Liver (tissue), 3 donors: ENCODE measurements at regions not wholly inside any gene's neighbourhood (a gene's known extent, or its start where the extent isn't known, plus 50 kb on each side); places are given as distances from the start of the nearest gene placed in this dataset.

Source experiments
- FOXA1 ChIP-seq: IDR thresholded peaks from 2 replicates; pipeline ENCODE4 v1.6.1; 2016; ENCODE audit warnings: antibody characterized with exemption
- GABPA ChIP-seq, 2 donors: IDR thresholded peaks in 1 of 2; conservative IDR thresholded peaks in 1 of 2; 2 replicates each; pipeline ENCODE4 v1.6.1; 2016; ENCODE audit warnings: antibody characterized with exemption in 2 of 2, mild to moderate bottlenecking in 1 of 2, moderate library complexity in 1 of 2
- JUND ChIP-seq, 2 donors: IDR thresholded peaks; 2 replicates each; pipeline ENCODE4 v1.6.1; 2016; ENCODE audit warnings: antibody characterized with exemption in 2 of 2
- MAX ChIP-seq: IDR thresholded peaks from 2 replicates; pipeline ENCODE4 v1.6.1; 2016; ENCODE audit warnings: antibody characterized with exemption
- RAD21 ChIP-seq, 2 donors: IDR thresholded peaks; 2 replicates each; pipeline ENCODE4 v1.6.1; 2016; ENCODE audit warnings: antibody characterized with exemption in 2 of 2, mild to moderate bottlenecking in 2 of 2
- RXRA ChIP-seq, 2 donors: IDR thresholded peaks; 2 replicates each; pipeline ENCODE4 v1.6.1; 2017 to 2018; ENCODE audit warnings: antibody characterized with exemption in 2 of 2, mild to moderate bottlenecking in 1 of 2
- YY1 ChIP-seq: IDR thresholded peaks from 2 replicates; pipeline ENCODE4 v1.6.1; 2016; ENCODE audit warnings: antibody characterized with exemption, mild to moderate bottlenecking
- TF ChIP-seq, protein P1 (sequence below): IDR thresholded peaks from 2 replicates; pipeline ENCODE4 v1.6.1; 2016; ENCODE audit warnings: antibody characterized with exemption, mild to moderate bottlenecking
- TF ChIP-seq, protein P2 (sequence below): fragments of 150-350 bp; IDR thresholded peaks from 2 replicates; pipeline ENCODE4 v1.5.1; 2017; ENCODE audit warnings: improper control_type of control experiment, low read depth, low read length; ENCODE audit not compliant: missing input control
- donor health status: healthy.
- donor health status: healthy.

DNA sequence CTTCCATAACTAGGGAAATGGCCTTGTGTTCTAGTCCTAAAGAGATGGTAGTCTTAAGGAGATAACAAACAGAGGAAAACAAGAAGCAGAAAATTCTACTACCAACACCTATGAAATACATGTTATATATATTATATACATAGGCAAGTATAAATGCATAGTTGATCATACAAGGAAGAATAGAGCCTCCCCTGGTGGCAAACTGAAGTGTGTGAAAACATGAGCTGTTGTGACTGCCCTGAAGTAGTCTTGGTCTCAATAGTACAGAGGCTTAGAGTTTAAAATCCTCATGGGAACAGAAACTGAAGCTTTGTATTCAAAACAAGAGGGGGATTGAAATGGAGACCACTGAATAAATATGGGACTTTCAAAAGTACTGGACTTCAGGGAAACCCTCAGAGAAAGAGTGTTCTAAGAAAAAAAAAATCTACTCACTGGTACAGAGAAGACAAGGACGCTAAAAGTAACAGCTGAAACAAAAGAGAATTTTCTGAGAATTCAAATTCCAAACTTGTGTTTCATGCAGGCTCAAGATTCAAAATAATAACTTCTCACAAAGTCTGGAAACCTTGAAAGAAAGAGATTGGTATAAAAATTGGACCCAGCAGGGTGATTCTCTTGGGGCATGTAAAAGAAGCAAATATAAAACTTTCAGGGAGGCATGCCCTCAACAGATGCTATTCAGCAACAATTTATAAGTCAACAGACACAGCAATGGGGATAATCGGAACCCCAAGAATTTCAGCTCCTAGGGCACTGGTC is 59.7 kb upstream of the SAMD3 start:
- TF ChIP-seq, protein P1, sequence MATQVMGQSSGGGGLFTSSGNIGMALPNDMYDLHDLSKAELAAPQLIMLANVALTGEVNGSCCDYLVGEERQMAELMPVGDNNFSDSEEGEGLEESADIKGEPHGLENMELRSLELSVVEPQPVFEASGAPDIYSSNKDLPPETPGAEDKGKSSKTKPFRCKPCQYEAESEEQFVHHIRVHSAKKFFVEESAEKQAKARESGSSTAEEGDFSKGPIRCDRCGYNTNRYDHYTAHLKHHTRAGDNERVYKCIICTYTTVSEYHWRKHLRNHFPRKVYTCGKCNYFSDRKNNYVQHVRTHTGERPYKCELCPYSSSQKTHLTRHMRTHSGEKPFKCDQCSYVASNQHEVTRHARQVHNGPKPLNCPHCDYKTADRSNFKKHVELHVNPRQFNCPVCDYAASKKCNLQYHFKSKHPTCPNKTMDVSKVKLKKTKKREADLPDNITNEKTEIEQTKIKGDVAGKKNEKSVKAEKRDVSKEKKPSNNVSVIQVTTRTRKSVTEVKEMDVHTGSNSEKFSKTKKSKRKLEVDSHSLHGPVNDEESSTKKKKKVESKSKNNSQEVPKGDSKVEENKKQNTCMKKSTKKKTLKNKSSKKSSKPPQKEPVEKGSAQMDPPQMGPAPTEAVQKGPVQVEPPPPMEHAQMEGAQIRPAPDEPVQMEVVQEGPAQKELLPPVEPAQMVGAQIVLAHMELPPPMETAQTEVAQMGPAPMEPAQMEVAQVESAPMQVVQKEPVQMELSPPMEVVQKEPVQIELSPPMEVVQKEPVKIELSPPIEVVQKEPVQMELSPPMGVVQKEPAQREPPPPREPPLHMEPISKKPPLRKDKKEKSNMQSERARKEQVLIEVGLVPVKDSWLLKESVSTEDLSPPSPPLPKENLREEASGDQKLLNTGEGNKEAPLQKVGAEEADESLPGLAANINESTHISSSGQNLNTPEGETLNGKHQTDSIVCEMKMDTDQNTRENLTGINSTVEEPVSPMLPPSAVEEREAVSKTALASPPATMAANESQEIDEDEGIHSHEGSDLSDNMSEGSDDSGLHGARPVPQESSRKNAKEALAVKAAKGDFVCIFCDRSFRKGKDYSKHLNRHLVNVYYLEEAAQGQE = no peak
- TF ChIP-seq, protein P2, sequence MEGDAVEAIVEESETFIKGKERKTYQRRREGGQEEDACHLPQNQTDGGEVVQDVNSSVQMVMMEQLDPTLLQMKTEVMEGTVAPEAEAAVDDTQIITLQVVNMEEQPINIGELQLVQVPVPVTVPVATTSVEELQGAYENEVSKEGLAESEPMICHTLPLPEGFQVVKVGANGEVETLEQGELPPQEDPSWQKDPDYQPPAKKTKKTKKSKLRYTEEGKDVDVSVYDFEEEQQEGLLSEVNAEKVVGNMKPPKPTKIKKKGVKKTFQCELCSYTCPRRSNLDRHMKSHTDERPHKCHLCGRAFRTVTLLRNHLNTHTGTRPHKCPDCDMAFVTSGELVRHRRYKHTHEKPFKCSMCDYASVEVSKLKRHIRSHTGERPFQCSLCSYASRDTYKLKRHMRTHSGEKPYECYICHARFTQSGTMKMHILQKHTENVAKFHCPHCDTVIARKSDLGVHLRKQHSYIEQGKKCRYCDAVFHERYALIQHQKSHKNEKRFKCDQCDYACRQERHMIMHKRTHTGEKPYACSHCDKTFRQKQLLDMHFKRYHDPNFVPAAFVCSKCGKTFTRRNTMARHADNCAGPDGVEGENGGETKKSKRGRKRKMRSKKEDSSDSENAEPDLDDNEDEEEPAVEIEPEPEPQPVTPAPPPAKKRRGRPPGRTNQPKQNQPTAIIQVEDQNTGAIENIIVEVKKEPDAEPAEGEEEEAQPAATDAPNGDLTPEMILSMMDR = no peak
- TF ChIP-seq FOXA1 (no peak), MAX (no peak), GABPA (IDR thresholded peaks at IDR 0.05 in 1 of 2, conservative IDR thresholded peaks at IDR 0.05 in 1 of 2) (no peak), RXRA (IDR thresholded peaks at IDR 0.05) (no peak), YY1 (no peak), JUND (IDR thresholded peaks at IDR 0.05) (no peak), RAD21 (IDR thresholded peaks at IDR 0.05) (no peak)
